Calu3 (cell line): ENCODE measurements at regions not wholly inside any gene's neighbourhood (a gene's known extent, or its start where the extent isn't known, plus 50 kb on each side); places are given as distances from the start of the nearest gene placed in this dataset.
"Not testable (repeated sequence)": the region's sequence is repeated elsewhere in the genome, so short reads cannot be mapped to it uniquely, and the experiment has no call there.

Experiments used
- BruUV-seq: library from RNA; stranded (reverse); fragments of 400-500 nt; replicated peaks from 2 replicates; lab custom pipeline; 2021; lab: Mats Ljungman, UMichigan
- CTCF ChIA-PET: fragments of 300-600 bp; sonication (Branson Sonifier 250); formaldehyde crosslinking; loops from one replicate; lab custom pipeline; 2022; ENCODE audit warnings: antibody characterized with exemption; lab: Charles Lee
- DNase-seq: peaks from one replicate; pipeline ENCODE4 v3.0.0; 2022
- H3K27ac Mint-ChIP-seq: one replicate; pipeline ENCODE4 v1.8.0; 2022; ENCODE audit warnings: mixed read lengths; ENCODE audit not compliant: unreplicated experiment
- H3K27me3 Mint-ChIP-seq: one replicate; pipeline ENCODE4 v1.8.0; 2022; ENCODE audit warnings: mixed read lengths; ENCODE audit not compliant: unreplicated experiment
- H3K36me3 Mint-ChIP-seq: one replicate; pipeline ENCODE4 v1.8.0; 2022; ENCODE audit warnings: mild to moderate bottlenecking, moderate library complexity, mixed read lengths; ENCODE audit not compliant: insufficient read depth, unreplicated experiment
- H3K4me1 Mint-ChIP-seq: one replicate; pipeline ENCODE4 v1.8.0; 2022; ENCODE audit warnings: mild to moderate bottlenecking, low read depth, mixed read lengths; ENCODE audit not compliant: unreplicated experiment
- H3K4me3 Mint-ChIP-seq: one replicate; pipeline ENCODE4 v1.8.0; 2022; ENCODE audit warnings: mild to moderate bottlenecking, low read depth, moderate library complexity, mixed read lengths; ENCODE audit not compliant: unreplicated experiment
- H3K9me3 Mint-ChIP-seq: one replicate; pipeline ENCODE4 v1.8.0; 2022; ENCODE audit warnings: low read depth, mixed read lengths; ENCODE audit not compliant: unreplicated experiment
- CTCF ChIP-seq: fragments of 200-600 bp; IDR thresholded peaks from one replicate; pipeline ENCODE4 v1.8.0; 2022; ENCODE audit warnings: antibody characterized with exemption; ENCODE audit not compliant: unreplicated experiment
- intact Hi-C: fragments of 100-400 bp; cut with micrococcal nuclease; formaldehyde crosslinking; loops from one replicate; pipeline ENCODE4 v1.10.0; 2022; ENCODE audit not compliant: unreplicated experiment

- Mint-ChIP-seq H3K4me3 (no peak overlapping the region), H3K36me3 (no peaks in the 10 kb centered on the region), H3K4me1 (peaks cover 28% of the 10 kb centered on the region), H3K27me3 (peaks cover 7% of the 10 kb centered on the region), H3K9me3 (no peaks in the 10 kb centered on the region), H3K27ac (no peak overlapping the region)
- DNase-seq: no peak
- CTCF ChIA-PET: no interaction called here
- TF ChIP-seq CTCF: no peak
- no TSS peak for BruUV-seq
- intact Hi-C loops: no loop called here
Observed at GRCh38 chr18:56433919-56434318, 204.5 kb downstream of the TXNL1 start.

GRCh38 chr18:56431551-56431950, 206.8 kb downstream of the TXNL1 start:
- peaks cover 28% of the 10 kb centered on the region for H3K4me1 Mint-ChIP-seq

GRCh38 chr18:56423626-56424025, 214.8 kb downstream of the TXNL1 start:
- BruUV-seq: no TSS peak
- Mint-ChIP-seq H3K27ac (no peak overlapping the region), H3K36me3 (no peaks in the 10 kb centered on the region), H3K9me3 (peaks cover 5% of the 10 kb centered on the region), H3K4me1 (no peaks in the 10 kb centered on the region), H3K4me3 (no peak overlapping the region), H3K27me3 (peaks cover 21% of the 10 kb centered on the region)
- no peak for DNase-seq
- CTCF ChIA-PET: no interaction called here
- TF ChIP-seq CTCF: no peak
- intact Hi-C loops: no loop called here

More at GRCh38 chr18:56431551-56431950, 206.8 kb downstream of the TXNL1 start:
- intact Hi-C loops: no loop called here
- Mint-ChIP-seq H3K4me3 (no peak overlapping the region), H3K36me3 (no peaks in the 10 kb centered on the region), H3K27ac (peak overlapping the region; percentile 67), H3K9me3 (peaks cover 2% of the 10 kb centered on the region), H3K27me3 (no peaks in the 10 kb centered on the region)
- CTCF ChIA-PET: interaction anchor here (0.5 to 0.9 kb wide), 2 partner anchors 789 to 1088 kb away, joined by 3 to 4 read pairs; no protein-coding TSS in a partner anchor
- TF ChIP-seq CTCF: no peak
- DNase-seq: peak; percentile 84
- no TSS peak for BruUV-seq

GRCh38 chr18:56421647-56422046, 216.7 kb downstream of the TXNL1 start:
- intact Hi-C loops: no loop called here
- CTCF ChIA-PET: no interaction called here
- H3K9me3 Mint-ChIP-seq: peaks cover 3% of the 10 kb centered on the region
- no peak for TF ChIP-seq CTCF
- H3K4me1 Mint-ChIP-seq: no peaks in the 10 kb centered on the region
- no TSS peak for BruUV-seq
- no peak for DNase-seq
- H3K27me3 Mint-ChIP-seq: peaks cover 32% of the 10 kb centered on the region
- H3K27ac Mint-ChIP-seq: no peak overlapping the region
- H3K36me3 Mint-ChIP-seq: no peaks in the 10 kb centered on the region
- H3K4me3 Mint-ChIP-seq: no peak overlapping the region

- BruUV-seq, H3K9me3 Mint-ChIP-seq, CTCF ChIA-PET, H3K27ac Mint-ChIP-seq, H3K4me3 Mint-ChIP-seq, H3K4me1 Mint-ChIP-seq, H3K36me3 Mint-ChIP-seq, DNase-seq, intact Hi-C loops: not testable (repeated sequence)
- H3K27me3 Mint-ChIP-seq: peaks cover 40% of the 10 kb centered on the region
Observed at GRCh38 chr18:56420868-56421267, 217.5 kb downstream of the TXNL1 start.
